MG63 (cell line): ENCODE measurements at regions not wholly inside any gene's neighbourhood (a gene's known extent, or its start where the extent isn't known, plus 50 kb on each side); places are given as distances from the start of the nearest gene placed in this dataset.

Source experiments
- DNase-seq: peaks from one replicate; pipeline ENCODE4 v3.0.0-alpha.2; 2020
- H3K27me3 ChIP-seq: fragments of 250-450 bp; sonication (Bioruptor Pico); 2 replicates; pipeline ENCODE4 v1.5.1; 2020; ENCODE audit warnings: mild to moderate bottlenecking, moderate library complexity
- H3K36me3 ChIP-seq: fragments of 250-450 bp; sonication (Bioruptor Pico); 2 replicates; pipeline ENCODE4 v1.5.1; 2020; ENCODE audit warnings: mild to moderate bottlenecking, moderate library complexity
- H3K4me3 ChIP-seq: fragments of 250-450 bp; sonication (Bioruptor Pico); 2 replicates; pipeline ENCODE4 v1.5.1; 2020; ENCODE audit warnings: mild to moderate bottlenecking, moderate library complexity
- H3K9me3 ChIP-seq: fragments of 250-450 bp; sonication (Bioruptor Pico); 2 replicates; pipeline ENCODE4 v1.5.1; 2020; ENCODE audit warnings: mild to moderate bottlenecking, moderate library complexity

DNA sequence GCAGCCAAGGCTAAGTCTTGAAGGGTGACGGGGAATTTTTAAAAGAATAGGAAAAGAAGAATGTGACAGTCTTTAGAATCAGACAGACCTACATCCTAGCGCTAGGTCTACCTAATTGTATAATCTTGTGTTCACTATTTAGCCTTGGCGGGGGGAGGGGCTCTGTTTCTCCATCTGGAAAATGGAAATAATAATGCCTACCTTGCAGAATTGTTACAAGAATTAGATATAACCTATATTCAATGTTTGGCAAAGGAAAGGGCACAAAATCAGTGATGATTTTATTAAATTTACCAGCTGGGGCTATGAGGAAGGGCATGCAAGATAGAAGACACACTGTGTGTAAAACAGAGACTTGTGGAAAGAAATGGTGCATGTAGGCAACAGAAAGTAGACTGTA, 154.8 kb downstream of the ZBTB18 start:
- no peak for DNase-seq
- no peak overlapping the region for H3K4me3 ChIP-seq
- H3K36me3 ChIP-seq: no peaks in the 10 kb centered on the region
- H3K9me3 ChIP-seq: no peaks in the 10 kb centered on the region
- peaks cover 28% of the 10 kb centered on the region for H3K27me3 ChIP-seq

DNA sequence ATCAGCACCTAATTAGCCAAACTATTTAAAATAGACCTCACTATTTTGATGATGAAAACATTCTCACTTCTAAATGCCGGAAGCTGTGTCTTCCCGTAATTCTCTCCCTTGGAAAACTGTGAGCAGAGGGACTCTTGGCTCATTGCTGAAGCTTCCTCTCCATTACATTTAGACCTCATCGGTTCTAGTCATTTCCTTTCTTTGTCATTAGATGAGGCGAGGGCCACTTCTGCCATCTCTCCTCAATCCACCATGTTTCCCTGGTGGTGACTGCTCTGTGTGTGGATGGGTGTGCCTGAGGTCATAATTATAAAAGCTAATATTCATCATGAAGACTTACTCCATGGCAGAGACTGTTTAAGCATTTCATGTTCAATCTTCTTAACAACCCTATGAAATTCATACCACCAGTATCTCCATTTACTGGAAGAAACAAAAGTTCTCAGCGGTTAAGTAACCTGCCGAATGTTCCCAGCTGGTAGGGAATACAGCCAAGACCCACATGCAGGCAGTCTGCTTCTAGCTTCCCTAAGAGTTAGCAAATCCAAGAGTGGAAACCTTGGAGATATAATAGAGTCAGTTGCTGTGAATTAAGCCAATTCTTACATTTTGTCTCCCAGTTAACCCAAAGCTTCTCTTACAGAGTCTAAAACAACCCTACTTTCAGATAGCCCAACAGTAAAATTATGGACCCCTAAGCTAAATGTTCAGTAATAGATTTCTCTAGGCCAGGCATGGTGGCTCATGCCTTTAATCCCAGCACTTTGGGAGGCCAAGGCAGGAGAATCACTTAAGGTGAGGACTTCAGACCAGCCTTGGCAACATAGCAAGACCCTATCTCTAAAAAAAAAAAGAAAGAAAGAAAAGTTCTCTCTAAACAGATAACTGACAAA, 156.2 kb downstream of the ZBTB18 start:
- no peak for DNase-seq
- H3K27me3 ChIP-seq: peaks cover 28% of the 10 kb centered on the region
- H3K4me3 ChIP-seq: no peak overlapping the region
- no peaks in the 10 kb centered on the region for H3K9me3 ChIP-seq
- no peaks in the 10 kb centered on the region for H3K36me3 ChIP-seq

DNA sequence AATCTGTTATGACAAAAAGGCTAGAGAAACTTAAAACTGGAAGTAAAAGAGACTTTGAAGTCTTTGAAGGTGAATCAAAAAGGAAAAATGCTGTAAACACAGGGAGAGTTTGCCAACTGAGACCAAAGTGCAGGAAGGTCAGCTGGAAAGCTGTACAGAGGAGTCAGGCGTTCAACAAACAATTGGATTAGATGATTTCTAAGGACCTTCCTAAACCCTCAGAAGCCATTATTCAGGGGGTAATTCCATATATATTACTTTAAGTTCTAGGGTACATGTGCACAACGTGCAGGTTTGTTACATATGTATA, 156.8 kb downstream of the ZBTB18 start:
- H3K9me3 ChIP-seq: no peaks in the 10 kb centered on the region
- no peak for DNase-seq
- H3K36me3 ChIP-seq: no peaks in the 10 kb centered on the region
- H3K4me3 ChIP-seq: no peak overlapping the region
- peaks cover 30% of the 10 kb centered on the region for H3K27me3 ChIP-seq

DNA sequence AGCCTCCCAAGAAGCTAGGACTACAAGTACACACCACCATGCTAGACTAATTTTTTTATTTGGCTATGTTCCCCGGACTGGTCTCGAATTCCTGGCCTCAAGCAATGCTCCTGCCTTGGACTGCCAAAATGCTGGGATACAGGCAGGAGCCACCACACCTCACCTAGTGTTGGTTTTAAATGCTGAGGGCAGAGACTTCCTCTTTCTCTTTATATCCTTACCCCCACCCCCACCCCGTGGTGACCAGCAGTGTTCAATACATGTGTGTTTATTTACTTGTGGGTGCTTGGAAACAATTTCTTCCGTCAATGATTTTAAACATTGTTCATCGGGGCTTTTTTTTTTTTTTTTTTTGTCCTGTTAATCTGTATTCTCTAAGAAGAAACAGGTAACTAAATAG, 158.9 kb downstream of the ZBTB18 start:
- Histone ChIP-seq H3K4me3 (no peak overlapping the region), H3K36me3 (no peaks in the 10 kb centered on the region), H3K27me3 (peaks cover 25% of the 10 kb centered on the region), H3K9me3 (peaks cover under 1% of the 10 kb centered on the region; the same call in 1 of the 2 replicates)
- DNase-seq: no peak

DNA sequence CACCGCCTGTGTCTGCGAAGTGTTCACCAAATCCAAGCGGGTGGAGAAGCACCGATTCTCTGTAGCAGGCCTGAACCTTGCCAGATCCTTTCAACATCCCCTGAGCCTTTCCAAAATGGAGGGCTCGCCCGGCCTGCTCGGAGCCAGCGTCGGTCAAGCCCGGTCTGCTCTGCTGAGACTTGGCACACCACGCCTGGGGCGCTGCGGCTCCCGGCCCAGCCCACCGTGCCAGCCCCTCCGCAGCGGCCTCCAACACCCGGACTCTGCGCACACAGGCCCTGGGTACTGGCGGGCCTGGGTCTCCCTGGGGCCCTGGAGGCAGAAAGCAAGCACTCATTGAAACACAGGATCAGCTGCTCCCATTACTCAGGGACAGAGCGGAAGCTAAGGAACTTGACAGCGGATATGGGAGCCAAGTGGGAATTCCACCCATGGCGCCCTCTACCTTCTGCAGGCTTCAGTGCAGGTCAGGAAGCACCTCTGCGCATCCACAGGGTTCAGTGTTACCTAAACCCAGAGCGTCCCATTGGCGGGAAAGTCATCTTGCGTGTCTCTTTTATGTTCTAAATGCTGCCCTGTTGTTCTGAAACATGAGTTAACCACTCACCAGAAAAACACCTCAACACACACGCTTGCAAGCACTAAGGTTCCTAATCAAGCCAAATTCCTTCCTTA, 159.9 kb downstream of the ZBTB18 start:
- DNase-seq: peak; percentile 37
- H3K4me3 ChIP-seq: no peak overlapping the region
- peaks cover 5% of the 10 kb centered on the region; the same call in 1 of the 2 replicates for H3K9me3 ChIP-seq
- H3K36me3 ChIP-seq: no peaks in the 10 kb centered on the region
- peaks cover 25% of the 10 kb centered on the region for H3K27me3 ChIP-seq

DNA sequence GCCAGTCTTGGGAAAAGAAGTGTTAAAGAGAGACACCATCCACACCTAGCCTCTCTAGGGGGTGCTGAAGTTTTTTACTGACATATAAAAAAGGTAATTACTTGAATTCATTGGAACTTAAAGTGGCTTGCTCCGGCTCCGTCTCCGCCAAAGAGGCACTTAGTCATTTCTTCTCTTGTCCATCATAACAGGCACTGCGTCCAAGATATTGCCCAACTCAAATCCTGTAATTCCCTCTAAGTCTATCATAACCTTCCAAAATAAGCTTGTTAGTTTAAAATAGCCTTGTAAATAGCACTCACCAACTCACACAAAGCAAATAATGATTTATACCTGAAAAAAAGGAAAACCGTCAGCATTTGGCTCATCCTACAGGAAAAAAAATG, 160.5 kb downstream of the ZBTB18 start:
- H3K27me3 ChIP-seq: peaks cover 21% of the 10 kb centered on the region
- H3K36me3 ChIP-seq: no peaks in the 10 kb centered on the region
- peak; percentile 74 for DNase-seq
- H3K9me3 ChIP-seq: peaks cover 5% of the 10 kb centered on the region; the same call in 1 of the 2 replicates
- no peak overlapping the region for H3K4me3 ChIP-seq

DNA sequence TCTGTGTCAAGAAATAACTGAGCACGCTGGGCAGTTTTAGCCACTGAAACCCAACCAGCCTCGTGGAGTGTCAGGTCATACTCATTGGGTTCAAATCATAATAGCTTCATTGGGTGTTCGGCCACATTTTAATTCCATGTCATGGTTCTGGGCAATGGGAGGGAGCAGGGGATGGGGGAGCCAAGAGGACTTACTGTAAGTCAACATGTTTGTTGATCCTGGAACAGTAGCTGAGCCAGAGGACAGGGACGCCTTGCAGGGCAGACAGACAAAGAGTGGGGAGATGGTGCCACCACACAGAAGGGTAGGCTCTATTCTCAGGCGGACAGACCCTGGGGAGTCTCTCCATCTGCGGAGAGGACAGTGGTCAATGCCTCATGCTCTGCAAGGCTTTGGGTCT, 161.1 kb downstream of the ZBTB18 start:
- DNase-seq: peak; percentile 15
- H3K27me3 ChIP-seq: peaks cover 16% of the 10 kb centered on the region
- H3K4me3 ChIP-seq: no peak overlapping the region
- H3K9me3 ChIP-seq: peaks cover 5% of the 10 kb centered on the region; the same call in 1 of the 2 replicates
- no peaks in the 10 kb centered on the region for H3K36me3 ChIP-seq

DNA sequence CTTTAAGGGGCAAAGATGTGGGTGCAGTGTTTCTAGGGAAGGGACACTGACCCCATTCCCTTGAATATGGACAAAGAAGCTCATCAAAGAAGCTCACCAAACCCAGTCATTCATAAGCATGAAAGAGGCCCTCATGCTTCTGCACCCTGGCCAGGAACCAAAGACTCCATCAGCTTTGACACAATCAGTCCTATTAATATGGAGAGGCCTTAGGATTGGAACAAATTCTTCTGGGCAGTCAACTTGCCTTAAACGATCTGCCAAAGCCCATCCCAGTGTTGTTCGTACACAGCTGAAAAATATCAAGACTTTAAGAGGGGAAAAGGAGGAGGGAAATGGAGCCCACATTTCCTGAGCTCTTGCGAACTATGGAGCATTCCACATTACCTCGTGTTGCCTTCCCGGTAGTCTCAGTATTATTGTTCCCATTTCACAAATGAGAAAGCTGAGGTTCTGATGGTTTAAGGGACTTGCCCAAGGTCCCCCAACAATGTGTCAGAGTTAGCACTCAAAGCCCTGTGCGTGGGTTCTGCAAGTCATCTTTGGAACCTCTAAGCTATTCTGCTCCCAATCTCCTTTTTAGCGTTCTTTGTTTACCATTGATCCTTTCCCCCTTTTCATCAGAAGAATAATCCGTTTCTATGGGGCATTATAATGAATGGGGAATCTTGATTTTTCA, 161.9 kb downstream of the ZBTB18 start:
- H3K9me3 ChIP-seq: peaks cover 5% of the 10 kb centered on the region; the same call in 1 of the 2 replicates
- H3K4me3 ChIP-seq: no peak overlapping the region
- H3K27me3 ChIP-seq: peaks cover 14% of the 10 kb centered on the region
- H3K36me3 ChIP-seq: no peaks in the 10 kb centered on the region
- DNase-seq: no peak

DNA sequence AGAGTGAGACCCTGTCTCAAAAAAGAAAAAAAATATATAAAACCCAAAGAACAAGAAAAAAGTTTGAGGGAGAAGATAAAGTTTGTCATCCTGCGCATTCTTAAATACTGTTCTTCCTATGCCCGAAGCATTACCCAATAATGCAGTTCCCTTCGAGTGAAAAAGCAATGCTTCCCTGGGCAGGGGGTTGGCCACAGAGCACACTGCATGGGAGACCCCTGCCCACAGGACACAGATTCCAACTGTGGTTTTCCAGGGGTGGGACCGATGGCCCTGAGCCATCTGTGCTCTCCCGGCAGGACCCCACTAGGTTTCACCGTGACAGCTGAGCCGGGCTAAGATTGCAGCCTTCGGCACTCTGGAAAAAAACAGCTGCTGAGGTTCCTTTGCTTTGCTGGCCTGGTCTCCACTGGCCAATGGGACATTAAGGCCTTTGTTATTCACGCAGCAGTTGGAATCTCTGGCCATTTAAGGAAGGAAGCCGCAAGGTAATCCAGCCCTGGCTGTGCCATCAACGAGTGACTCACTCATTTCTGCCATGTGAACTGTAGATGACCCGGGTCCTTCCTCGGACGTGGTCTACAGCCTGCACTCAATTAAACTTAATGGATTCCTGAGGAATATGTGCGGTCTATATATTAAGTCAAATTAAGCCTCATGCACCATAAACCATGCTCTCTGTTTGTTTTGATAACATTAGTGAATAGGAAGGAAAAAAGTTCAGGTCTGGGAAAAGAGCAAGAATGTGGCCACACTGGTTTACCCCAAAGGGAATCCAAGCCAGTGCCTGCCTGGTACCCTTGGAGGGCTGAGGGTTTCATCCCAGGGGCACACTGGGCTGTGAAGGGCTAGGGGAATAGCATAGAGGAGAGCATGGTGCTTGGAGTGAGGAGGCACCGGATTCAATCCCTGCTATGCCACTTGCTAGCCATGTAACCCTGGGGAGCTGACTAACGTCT, 163.2 kb downstream of the ZBTB18 start:
- Histone ChIP-seq H3K36me3 (no peaks in the 10 kb centered on the region), H3K4me3 (no peak overlapping the region), H3K9me3 (peaks cover 5% of the 10 kb centered on the region; the same call in 1 of the 2 replicates), H3K27me3 (peaks cover 5% of the 10 kb centered on the region; the same call in 1 of the 2 replicates)
- DNase-seq: peak; percentile 93

DNA sequence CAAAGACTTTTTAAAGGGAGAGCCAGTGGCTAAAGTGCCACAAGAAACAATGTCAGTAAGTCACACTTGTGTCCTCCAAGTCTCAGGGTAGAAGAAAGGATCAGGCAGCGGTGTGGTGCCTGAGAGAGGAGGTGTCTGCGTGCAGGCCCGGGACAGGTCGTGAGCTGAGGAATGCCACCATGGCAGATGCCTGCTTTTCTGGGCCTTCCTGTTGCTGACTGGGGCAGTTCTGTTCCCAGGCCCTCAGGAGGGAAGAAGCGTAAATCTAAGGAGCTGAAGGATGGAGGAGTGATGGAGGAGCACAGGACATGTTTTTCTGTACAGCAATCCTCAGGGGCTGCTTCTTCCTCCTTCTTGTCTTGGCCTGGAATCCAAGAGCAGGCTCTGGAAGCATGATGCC, 165.8 kb downstream of the ZBTB18 start:
- Histone ChIP-seq H3K4me3 (no peak overlapping the region), H3K36me3 (no peaks in the 10 kb centered on the region), H3K9me3 (peaks cover 5% of the 10 kb centered on the region; the same call in 1 of the 2 replicates), H3K27me3 (peaks cover 12% of the 10 kb centered on the region)
- no peak for DNase-seq

DNA sequence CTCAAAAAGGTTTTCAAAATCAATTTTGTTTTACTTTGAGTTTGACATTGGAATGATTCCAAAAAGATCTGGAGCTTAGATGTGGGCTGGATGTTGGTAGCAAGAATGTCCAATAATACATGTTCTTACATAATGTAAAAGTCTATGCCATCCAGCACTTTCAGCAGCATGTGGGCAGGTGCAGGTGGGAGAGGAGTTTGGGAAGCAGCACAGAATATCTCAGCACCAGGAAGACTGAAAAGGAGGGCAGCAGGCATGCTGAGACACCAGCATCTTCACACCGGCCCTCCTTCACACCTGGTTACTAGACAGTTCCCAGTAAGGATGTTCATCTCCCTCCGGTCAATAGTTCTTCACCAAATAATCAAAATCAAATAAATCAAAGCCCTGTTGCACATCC, 166.6 kb downstream of the ZBTB18 start:
- peaks cover 5% of the 10 kb centered on the region; the same call in 1 of the 2 replicates for H3K9me3 ChIP-seq
- no peaks in the 10 kb centered on the region for H3K36me3 ChIP-seq
- H3K27me3 ChIP-seq: peaks cover 14% of the 10 kb centered on the region
- no peak overlapping the region for H3K4me3 ChIP-seq
- DNase-seq: no peak

DNA sequence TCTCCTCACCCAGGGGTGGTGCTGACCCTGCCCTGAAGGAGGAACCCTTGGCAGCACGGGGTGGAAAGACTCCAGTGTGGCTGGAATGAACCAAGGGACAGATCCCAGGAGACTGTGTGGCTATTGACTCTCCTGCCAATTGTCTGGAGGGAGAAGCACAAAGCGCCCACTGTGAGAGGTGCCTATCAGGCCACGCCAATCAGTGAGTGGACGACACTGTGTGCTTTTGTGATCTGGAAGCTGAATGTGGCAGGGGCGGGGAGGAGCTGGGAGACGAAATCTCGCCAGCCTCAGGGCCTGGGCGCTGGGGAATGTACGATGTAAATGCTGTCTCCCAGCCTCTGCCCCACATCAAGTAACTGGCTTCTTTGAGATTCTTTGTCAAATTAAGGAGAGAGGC, 167.1 kb downstream of the ZBTB18 start:
- no peak for DNase-seq
- no peak overlapping the region for H3K4me3 ChIP-seq
- H3K27me3 ChIP-seq: peaks cover 14% of the 10 kb centered on the region
- H3K9me3 ChIP-seq: peaks cover 5% of the 10 kb centered on the region; the same call in 1 of the 2 replicates
- no peaks in the 10 kb centered on the region for H3K36me3 ChIP-seq

DNA sequence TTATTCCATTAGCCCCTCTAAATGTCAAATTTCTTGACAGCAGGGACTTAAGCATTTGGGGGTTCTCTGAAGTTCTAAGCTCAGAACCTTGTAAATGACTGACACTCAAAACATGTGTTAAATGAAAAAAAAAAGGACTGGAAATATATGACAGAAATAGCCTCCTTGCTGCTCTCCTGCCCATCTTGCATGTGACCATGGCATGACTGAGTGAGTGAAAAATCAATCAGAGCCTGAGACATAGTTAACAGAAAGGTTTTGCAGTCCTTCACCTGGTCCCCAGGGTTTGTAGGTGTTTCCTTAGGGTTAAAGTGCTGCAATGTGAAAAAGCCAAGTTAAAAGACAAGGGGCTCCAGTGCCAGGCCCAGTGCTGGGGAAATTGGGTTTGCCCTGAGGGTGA, 168.1 kb downstream of the ZBTB18 start:
- no peak for DNase-seq
- Histone ChIP-seq H3K36me3 (no peaks in the 10 kb centered on the region), H3K9me3 (peaks cover 5% of the 10 kb centered on the region; the same call in 1 of the 2 replicates), H3K4me3 (no peak overlapping the region), H3K27me3 (peaks cover 14% of the 10 kb centered on the region)

DNA sequence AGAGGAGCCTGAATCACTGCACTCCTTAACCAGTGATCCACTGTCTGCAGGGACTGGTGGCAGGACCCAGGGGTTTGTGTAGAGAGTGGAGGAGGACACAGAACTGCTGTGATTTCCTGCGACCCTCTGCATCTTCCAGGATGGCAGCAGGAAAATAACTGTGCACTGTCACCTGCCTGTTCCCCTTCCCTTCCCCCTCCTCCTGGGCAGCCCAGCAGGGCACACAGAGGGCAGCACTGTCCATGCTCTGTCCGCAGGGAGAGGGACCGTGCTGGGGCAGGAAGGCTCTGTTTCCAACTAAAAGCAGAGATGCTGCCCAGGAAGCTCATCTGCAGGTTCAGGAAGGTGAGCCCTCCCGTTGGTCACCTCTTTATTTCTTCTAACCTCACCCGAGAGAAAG, 168.7 kb downstream of the ZBTB18 start:
- Histone ChIP-seq H3K36me3 (no peaks in the 10 kb centered on the region), H3K4me3 (no peak overlapping the region), H3K9me3 (peaks cover 5% of the 10 kb centered on the region; the same call in 1 of the 2 replicates), H3K27me3 (peaks cover 14% of the 10 kb centered on the region)
- DNase-seq: no peak

DNA sequence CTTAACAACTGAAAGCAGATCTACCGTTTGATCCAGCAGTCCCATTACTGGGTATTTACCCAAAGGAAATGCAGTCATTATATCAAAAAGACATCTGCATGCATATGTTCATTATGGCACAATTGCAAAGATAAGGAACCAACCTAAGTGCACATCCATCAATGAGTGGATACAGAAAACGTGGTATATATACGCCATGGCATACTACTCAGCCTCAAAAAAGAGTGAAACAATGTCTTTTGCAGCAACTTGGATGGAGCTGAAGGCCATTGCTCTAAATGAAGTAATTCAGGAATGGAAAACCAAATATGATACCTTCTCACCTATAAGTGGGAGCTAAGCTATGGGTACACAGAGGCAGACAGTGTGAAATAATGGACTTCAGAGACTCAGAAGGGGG, 169.3 kb downstream of the ZBTB18 start:
- Histone ChIP-seq H3K27me3 (peaks cover 14% of the 10 kb centered on the region), H3K4me3 (no peak overlapping the region), H3K36me3 (no peaks in the 10 kb centered on the region), H3K9me3 (no peaks in the 10 kb centered on the region)
- DNase-seq: no peak

DNA sequence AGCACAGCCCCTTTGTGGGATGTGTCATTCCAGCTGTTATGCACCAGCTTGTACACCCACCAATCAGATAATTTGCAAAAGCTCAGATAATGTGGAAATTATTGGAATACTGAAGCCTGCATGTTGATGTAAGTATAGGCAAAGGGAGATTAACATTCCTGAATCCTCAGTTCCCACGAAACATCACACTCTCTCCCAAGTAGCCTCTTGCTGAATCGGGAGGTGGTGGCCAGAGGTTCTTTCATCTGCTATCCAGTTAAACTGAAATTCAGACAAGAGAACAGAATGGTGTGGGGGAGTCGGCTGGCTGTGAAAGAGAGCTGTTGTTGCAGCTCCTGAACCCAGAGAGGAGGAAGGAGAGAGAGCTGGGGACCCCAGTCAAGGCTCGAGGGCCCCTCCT, 170.9 kb downstream of the ZBTB18 start:
- Histone ChIP-seq H3K9me3 (no peaks in the 10 kb centered on the region), H3K36me3 (no peaks in the 10 kb centered on the region), H3K4me3 (no peak overlapping the region), H3K27me3 (peaks cover 14% of the 10 kb centered on the region)
- DNase-seq: no peak
